Stimulated activated CD4-positive, alpha-beta T cell treated with anti-CD3 and anti-CD28 coated beads, Interleukin-4, amount 100 ng/mL, for 4 hours (primary cell): ENCODE measurements at regions not wholly inside any gene's neighbourhood (a gene's known extent, or its start where the extent isn't known, plus 50 kb on each side); places are given as distances from the start of the nearest gene placed in this dataset.

Experiments used
- DNase-seq, 2 experiments: peaks; one replicate each; pipeline ENCODE4 v3.0.0-alpha.2; 2020

DNA sequence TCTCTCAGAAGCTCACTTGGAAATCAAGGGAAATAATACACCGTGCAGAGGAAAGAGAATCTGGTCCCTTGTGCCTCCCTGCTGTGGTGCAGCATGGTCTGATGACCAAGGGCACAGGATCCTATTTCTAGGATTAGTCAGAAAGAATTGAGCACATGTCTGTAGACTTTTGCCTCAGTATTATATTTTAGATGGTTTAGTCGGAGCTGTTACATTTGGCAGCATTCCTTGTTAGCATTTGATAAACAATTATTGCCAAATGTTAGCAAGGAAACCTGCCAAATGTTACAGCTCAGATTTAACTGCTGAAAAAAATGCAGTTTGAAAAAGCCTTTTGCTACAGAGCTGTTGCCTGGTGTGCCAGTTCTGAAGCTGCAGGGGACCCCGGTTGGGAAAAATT, 183.5 kb upstream of the DPYD start:
- no peak for DNase-seq

DNA sequence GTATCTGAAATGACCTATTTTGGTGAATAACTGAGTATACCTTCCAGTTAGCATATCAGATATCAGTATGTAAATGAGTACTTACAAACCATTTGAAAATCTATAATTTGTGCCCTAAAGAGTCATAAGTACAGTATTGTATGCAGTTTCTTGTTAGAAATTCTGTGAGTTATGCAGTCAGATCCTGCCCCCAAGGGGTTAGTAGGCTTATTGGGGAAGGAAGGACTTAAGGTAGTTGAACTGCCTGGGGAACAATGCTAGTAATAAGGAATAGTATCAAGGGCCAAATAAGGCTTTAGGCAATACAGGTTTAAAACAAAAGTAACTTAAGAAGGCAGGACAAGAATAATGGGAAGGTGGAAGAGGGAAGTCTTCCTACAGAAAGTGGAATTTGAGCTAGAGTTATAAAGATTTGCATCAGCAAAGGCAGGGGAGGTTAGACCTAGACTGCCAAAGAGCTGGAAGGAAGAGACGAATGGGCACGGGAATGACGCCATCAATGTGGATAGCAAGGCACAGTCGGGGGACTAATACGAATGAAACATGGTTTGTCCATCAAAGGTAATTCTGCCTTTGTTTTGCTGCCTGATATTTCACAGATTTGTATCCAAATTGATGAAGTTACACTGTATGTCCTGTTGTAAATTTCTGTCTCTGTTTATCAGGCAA, 182.9 kb upstream of the DPYD start:
- DNase-seq = no peak

DNA sequence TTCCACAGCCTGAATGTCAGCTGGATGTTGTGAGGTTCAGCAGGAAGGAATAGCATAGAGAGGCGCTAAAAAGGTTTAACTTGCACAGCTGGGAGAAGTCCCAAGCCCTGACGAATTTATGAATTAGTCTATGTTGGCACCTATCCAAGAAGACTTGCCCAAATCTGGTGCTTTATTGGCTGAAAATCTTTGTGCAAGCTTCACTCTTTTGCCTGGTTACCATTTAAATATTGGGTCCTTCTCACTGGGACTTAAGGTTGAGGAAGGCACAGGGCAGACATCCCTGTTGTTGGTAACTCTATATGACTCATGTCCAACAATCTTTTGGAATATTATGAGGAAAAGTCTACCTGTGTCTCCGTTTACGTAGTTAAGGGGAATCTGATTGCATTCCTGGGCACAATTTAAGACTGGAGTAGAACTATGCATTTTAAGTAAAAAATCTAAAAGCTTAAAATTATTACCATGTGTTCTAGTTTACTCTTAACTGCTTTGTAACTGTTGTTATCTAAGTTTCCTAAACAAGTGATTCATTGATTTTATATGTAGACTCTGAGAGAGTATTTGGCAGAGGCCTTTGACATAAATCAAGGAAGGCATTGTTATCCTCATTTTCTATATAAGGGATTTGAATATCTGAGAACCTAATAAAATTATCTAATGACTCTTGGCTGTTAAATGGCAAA, 181.7 kb upstream of the DPYD start:
- DNase-seq = no peak

GRCh38 chr1:98101364-98101763, 180.5 kb upstream of the DPYD start:
- DNase-seq = no peak

- no peak for DNase-seq
Observed at GRCh38 chr1:98099501-98099900, 178.7 kb upstream of the DPYD start.

- DNase-seq = no peak
Observed at GRCh38 chr1:98098473-98098872, 177.6 kb upstream of the DPYD start.

GRCh38 chr1:98090351-98090750, 169.5 kb upstream of the DPYD start:
- no peak for DNase-seq

- DNase-seq = no peak
Observed at GRCh38 chr1:98088381-98088780, 167.5 kb upstream of the DPYD start.

GRCh38 chr1:98086796-98087441, 166.1 kb upstream of the DPYD start:
- no peak for DNase-seq

- DNase-seq = no peak
Observed at GRCh38 chr1:98086156-98086555, 165.3 kb upstream of the DPYD start.

GRCh38 chr1:98084188-98084587, 163.4 kb upstream of the DPYD start:
- DNase-seq = no peak

- DNase-seq = no peak
Observed at GRCh38 chr1:98081944-98082343, 161.1 kb upstream of the DPYD start.

DNA sequence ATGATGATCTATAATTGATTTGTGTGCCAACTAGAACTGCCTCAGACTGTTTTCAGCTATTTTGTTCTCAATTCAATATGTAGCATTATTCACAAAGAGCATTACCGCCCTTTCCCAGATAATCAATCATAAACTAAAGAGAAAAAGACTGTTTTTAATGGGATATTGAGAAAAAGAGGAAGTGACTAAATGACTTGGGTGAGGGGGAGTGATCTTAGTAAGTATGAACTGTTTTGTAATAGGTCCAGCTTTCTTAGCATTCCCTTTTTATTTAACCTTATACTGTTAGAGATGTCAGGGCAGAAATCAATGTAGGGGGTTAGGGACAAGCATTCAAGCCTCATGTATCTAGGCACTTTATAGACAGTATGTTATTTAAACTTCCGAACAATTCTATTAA, 157.8 kb upstream of the DPYD start:
- DNase-seq = no peak

DNA sequence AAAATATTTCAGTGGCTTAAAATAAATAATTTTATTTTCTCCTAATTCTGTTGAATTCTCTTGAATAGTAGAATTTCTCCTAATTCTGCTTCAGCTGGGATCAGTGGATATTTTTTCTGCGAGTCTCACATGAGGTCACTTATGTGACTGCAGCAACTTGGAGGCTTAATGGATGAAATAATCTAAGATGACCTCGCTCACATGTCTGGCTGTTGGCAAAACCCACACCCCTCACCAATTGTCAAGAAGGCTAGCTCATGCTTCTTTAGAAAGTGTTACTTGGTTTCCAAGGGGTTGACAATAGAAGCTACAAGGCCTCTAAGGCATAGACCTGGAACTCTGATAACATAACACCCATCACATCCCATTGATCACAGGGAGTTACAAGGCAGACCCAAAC, 156.9 kb upstream of the DPYD start:
- DNase-seq = no peak

DNA sequence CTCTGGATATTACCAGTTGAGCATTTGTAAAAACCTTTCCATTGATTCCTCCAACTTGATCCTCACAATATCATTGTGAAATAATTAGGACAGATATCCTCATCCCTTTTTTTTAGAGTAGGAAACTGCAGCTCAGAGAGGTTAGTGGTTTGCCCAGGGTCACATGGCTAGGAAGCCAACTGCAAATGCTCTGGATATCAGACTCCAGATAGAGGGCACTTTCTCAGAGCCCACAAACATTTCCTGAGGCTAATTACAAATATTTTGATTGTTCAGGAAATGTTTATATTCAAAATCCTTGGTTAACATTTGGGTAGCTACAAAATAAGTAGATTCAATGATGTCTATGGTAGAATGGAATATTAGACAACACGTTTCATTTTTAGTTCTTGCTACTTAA, 154.8 kb upstream of the DPYD start:
- DNase-seq = no peak

DNA sequence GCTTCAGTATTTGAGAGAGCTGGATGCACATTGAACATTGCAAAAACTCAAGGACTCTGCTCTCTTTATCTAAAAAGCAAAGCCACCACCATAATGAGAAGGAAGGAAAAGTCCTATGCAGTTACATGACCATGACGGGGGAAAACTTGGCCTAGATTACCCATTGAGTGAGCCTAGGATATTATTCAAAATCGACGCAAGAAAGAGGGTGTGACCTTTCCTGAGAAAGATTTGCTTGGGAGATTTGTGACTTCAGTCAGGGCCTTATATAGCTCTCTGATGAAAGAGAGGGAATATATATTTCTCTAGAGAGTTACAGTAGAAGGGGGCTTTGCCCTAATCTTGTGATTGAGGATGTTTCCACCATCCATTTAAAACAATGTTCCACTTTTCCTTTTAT, 153.0 kb upstream of the DPYD start:
- DNase-seq = no peak

DNA sequence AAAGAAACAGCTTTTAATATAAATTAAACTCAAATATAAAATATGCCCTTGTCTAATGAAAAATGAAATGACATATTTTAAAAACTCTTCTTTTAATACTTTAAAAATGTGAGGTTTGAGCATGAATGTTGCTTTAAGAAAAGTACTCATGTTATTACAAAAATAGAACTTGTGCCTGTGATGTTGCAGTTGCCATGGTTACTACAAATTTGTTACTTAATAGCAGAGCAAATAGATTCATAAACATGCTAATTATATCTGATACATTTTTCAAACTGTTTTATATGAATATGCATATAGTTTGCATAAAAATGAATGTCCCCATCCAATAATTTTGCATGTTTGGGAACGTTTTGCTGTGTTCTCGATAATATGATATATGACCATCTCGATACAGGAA, 152.3 kb upstream of the DPYD start:
- DNase-seq = no peak

- no peak for DNase-seq
Observed at GRCh38 chr1:98072047-98072446, 151.2 kb upstream of the DPYD start.

- no peak for DNase-seq
Observed at GRCh38 chr1:98068016-98068415, 147.2 kb upstream of the DPYD start.

DNA sequence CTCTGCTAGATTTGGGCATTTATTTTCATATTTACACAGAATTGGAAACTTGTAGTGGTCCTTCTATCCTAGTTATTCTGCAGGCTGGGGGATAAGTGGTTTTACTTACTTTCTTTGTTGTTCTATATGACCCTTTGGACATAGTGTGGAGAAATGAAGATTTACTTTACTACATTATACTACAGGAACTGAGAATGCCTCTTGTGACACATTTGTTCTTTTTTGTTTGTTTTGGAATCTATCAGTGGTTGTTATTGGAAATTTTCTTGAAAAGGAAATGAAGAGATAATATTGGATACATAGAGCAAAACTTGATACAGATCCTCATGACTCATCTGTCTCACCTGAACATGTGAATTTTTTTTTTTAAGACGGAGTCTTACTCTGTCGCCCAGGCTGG, 146.1 kb upstream of the DPYD start:
- DNase-seq = no peak

DNA sequence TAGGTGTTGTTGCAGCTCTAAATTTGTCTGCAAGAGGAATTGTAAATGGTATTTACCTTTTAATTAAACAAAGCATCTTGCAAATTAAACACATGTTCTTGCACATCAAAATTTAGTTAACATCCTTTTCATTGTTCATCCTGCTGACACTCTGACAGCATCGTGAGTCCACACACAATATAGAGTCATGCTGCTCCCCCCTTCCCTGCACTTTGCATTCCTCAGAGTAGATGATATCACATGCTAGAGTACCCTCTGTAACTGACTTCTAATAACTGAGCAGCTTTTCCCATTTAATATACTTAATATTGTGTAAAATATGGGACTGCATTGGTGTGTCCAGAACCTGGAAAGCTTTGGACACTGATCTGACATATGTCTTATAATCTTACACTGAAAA, 138.8 kb upstream of the DPYD start:
- DNase-seq = no peak

DNA sequence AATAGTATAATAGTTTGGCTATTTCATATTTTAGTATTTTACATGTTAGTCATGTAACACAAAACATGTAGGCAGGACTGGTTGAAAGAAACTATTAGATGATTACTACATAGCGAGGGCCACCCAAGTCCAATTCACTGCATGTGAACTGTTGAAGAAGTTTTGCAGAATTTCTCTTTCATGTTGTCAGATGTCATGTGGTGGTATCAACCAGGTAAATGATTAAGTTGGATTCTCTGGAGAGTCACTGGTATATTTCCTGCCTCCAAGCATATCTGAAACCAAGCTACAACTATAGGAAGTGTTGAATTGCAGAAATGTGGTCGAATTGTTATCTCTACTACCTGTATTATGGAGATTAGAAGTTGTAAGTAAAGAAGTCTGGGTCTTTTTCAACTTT, 137.8 kb upstream of the DPYD start:
- no peak for DNase-seq

DNA sequence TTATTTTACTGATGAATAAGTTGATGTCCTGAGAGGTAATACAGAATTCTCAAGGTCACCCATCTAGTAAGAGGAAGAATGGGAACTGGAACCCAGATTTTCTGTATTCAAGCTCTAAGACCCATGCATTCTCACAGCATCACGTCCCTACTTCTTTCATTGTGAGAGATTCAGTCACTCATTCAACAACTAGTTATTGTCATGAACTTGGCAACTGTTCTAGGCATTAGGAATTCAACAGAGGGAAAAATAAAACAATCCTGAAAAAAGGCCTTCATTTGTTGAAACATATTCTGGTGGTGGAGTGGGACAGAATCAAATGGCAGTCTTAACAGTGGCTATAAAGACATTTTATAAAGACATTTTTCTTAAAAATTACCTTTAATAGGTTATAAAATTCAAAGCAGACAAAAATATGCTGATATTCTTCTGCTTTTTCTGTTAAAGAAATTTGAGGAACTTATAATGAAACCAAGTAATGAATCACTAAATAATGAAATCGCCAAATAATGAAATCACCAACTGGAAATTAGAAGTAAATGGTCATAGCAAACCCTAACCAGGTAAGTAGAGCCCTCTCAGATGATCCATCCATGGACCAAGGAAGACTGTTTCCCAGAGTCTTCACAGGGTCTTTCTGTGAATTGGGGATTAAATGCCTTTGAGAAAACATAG, 136.5 kb upstream of the DPYD start:
- DNase-seq = no peak

GRCh38 chr1:98056781-98057180, 135.9 kb upstream of the DPYD start:
- no peak for DNase-seq
